Effector memory CD4-positive, alpha-beta T cell (primary cell): ENCODE measurements at regions not wholly inside any gene's neighbourhood (a gene's known extent, or its start where the extent isn't known, plus 50 kb on each side); places are given as distances from the start of the nearest gene placed in this dataset.

ENCODE experiments used
- DNase-seq, 3 donors: peaks; one replicate each; pipeline ENCODE4 v3.0.0-alpha.2; 2020
- H3K27ac ChIP-seq: 2 replicates; pipeline ENCODE4 v1.7.0; 2013; ENCODE audit warnings: mild to moderate bottlenecking, low read length, moderate library complexity; ENCODE audit not compliant: insufficient read depth, poor library complexity, severe bottlenecking
- H3K27me3 ChIP-seq: replicated peaks from 2 replicates; pipeline ENCODE4 v1.7.0; 2013; ENCODE audit warnings: mild to moderate bottlenecking, low read length; ENCODE audit not compliant: insufficient read depth, control insufficient read depth, poor library complexity, severe bottlenecking
- H3K36me3 ChIP-seq: 2 replicates; pipeline ENCODE4 v1.7.0; 2013; ENCODE audit warnings: mild to moderate bottlenecking, low read length, moderate library complexity; ENCODE audit not compliant: control insufficient read depth, insufficient read depth
- H3K4me1 ChIP-seq: 2 replicates; pipeline ENCODE4 v1.7.0; 2013; ENCODE audit warnings: low read length, mild to moderate bottlenecking; ENCODE audit not compliant: control insufficient read depth, insufficient read depth, poor library complexity, severe bottlenecking
- H3K4me3 ChIP-seq: 2 replicates; pipeline ENCODE4 v1.7.0; 2013; ENCODE audit warnings: low read length, low read depth, mild to moderate bottlenecking; ENCODE audit not compliant: insufficient read depth, poor library complexity, severe bottlenecking
- H3K9me3 ChIP-seq: 2 replicates; pipeline ENCODE4 v1.7.0; 2013; ENCODE audit warnings: mild to moderate bottlenecking, low read length, moderate library complexity; ENCODE audit not compliant: control insufficient read depth

DNA sequence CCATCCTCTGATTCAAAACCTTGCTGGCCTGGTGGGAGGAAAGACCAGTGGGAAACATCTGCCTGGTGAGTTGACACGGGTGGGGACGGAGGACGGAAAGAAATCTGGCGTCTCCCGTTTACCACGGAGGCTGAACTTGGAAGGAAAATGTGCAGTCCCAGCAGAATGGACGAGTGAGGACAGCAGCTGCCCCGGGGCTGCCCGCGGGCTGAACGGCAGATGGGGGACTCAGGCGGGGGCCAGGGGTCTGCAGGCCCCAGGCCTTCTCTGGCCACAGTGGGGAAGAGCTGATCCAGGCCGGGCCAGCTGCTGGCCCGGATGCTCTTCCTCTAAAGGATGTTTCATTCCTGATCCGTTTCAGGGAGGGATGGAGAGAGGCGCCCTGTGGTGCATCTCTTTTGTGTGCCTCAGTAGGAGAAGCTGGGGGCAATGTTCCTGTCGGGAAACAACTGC is 147.5 kb upstream of the CHST15 start:
- H3K4me1 ChIP-seq, result no peaks in the 10 kb centered on the region

DNA sequence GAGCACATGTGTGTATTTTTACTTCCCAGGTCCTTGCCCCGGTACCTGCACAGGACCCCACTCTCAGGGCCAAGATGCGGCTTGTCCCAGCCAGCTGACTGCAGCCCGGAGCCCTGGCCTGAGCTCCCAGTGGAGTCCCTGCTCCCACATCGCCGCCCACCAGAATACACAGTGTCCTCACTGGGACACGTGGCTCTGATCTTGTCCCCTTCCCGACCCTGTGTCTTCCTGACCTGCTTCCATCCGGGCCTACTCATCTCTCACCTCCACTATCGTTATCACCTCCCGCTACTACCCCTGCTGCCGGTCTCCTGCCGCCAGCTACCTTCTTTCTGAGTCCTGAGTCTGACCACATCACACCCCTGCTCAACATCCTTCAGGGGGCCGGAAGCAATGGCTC is 146.3 kb upstream of the CHST15 start:
- no peaks in the 10 kb centered on the region for H3K9me3 ChIP-seq
- H3K4me3 ChIP-seq, result no peak overlapping the region
- no peaks in the 10 kb centered on the region for H3K4me1 ChIP-seq
- DNase-seq, result no peak
- H3K36me3 ChIP-seq, result no peaks in the 10 kb centered on the region
- no peaks in the 10 kb centered on the region for H3K27me3 ChIP-seq
- H3K27ac ChIP-seq, result no peak overlapping the region

More for the DNA sequence above, 147.5 kb upstream of the CHST15 start:
- no peak overlapping the region for H3K4me3 ChIP-seq
- no peaks in the 10 kb centered on the region for H3K36me3 ChIP-seq
- H3K27me3 ChIP-seq, result no peaks in the 10 kb centered on the region
- H3K9me3 ChIP-seq, result no peaks in the 10 kb centered on the region
- DNase-seq, result no peak
- no peak overlapping the region for H3K27ac ChIP-seq

DNA sequence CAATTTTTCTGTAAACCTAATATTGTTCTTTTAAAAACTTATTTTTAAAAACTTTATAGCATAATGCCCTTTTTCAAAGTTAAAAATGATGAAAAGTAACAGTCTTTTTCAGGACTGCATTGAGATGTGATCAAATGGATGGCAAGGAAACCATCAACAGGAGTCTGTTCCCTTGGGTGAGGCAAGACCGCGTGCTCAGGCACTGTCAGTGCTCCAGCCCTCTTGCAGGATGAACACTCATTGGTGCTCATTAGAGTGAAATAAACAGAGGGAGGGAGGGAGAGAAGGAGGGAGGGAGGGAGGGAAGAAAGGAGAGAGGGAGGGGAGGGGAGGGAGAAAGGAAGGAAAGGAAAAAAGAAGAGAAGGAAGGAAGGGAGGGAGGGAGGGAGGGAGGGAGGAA is 145.7 kb upstream of the CHST15 start:
- H3K36me3 ChIP-seq, result no peaks in the 10 kb centered on the region
- H3K4me1 ChIP-seq, result no peaks in the 10 kb centered on the region
- H3K27me3 ChIP-seq, result no peaks in the 10 kb centered on the region
- no peak for DNase-seq
- no peaks in the 10 kb centered on the region for H3K9me3 ChIP-seq
- no peak overlapping the region for H3K27ac ChIP-seq
- no peak overlapping the region for H3K4me3 ChIP-seq

DNA sequence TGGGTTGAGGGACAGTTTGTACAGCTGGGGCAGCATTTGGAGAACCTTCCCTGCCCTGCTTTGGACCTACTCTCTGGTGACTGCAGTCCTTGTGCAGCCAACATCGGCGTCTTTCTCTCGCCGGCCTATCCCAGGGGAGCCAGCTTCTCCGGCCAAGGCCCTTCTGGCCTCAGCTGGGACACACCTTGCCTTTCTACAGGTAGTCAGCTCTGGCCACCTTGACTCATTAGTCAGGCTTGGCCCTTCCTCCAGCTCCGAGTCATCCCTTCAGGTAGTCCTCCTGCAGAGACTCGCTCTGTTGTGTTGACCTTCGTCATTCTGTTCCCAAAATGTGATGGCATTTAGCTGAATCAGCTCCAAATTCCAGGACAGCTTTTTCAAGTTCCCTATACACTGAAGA is 145.0 kb upstream of the CHST15 start:
- Histone ChIP-seq H3K4me3 (no peak overlapping the region), H3K27ac (no peak overlapping the region), H3K9me3 (no peaks in the 10 kb centered on the region), H3K27me3 (no peaks in the 10 kb centered on the region), H3K4me1 (no peaks in the 10 kb centered on the region), H3K36me3 (no peaks in the 10 kb centered on the region)
- no peak for DNase-seq

DNA sequence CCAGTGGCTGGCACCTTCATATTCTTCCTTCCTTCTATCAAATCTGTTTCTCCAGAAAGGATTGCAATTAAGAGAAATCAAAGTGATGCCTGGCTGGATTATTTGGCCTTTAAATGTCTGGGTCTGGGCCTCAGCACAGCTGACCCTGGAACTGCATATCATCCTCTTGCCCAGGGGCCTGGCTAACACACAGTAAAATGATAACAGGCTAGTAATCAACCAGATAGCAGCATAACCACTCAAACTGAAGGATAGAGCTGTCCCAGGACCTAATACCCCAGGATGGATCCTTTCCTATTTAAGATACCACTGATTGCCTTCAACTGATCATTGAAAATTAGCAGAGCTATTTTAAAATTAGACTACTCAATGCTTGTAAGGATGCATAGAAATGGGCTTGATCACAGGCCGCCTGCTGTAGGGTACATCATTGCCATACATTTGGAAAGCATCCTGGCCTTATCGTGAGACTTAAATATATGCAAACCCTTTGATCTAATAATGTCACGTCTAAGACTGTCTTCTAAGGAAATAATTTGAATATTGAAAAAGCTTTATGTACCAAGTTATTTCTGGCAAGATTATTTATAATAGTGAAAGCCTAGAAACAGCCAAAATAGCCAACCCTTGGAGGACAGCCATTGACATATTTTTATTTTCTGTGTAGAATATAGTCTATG is 144.0 kb upstream of the CHST15 start:
- Histone ChIP-seq H3K4me3 (no peak overlapping the region), H3K36me3 (no peaks in the 10 kb centered on the region), H3K27me3 (no peaks in the 10 kb centered on the region), H3K4me1 (no peaks in the 10 kb centered on the region), H3K9me3 (no peaks in the 10 kb centered on the region), H3K27ac (no peak overlapping the region)
- no peak for DNase-seq

DNA sequence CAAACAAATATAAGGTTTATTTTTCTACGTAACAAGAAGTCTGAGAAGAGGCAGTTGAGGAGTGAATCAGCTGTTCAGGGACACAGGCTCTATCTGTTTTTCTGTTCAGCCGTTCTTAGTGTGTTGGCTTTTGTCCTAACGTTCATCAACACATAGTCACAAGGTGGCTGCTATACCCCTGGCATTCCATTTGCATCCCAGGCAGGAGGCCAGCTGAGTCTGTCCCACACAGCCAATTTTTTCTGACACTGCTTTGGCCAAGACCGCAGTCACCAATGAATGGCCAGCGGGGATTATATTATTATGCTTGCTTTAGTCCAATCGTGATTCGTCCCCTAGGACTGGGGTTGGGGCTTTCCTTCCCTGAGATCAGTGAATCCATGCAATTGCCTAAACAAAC is 143.4 kb upstream of the CHST15 start:
- H3K27me3 ChIP-seq, result no peaks in the 10 kb centered on the region
- no peak overlapping the region for H3K27ac ChIP-seq
- no peaks in the 10 kb centered on the region for H3K9me3 ChIP-seq
- no peak overlapping the region for H3K4me3 ChIP-seq
- no peak for DNase-seq
- H3K4me1 ChIP-seq, result no peaks in the 10 kb centered on the region
- no peaks in the 10 kb centered on the region for H3K36me3 ChIP-seq

DNA sequence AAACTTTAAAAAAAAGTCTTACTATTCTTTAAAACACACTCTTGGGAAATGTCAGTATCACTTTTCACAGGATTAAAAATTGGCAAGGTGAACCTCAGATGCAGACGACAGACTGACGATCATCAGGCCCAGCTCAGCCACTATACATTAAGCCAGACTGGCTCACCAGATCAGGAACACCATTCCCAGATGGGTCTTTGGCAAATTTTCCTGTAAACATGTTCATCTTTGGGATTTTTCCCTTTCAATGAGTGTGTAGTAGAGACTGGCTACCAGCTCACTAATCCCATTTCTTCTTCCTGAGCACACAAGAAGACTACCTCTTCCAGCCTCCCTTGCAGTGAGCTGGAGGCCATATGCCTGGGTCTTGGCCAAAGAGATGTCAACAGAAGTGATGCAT is 142.7 kb upstream of the CHST15 start:
- H3K9me3 ChIP-seq, result no peaks in the 10 kb centered on the region
- no peak for DNase-seq
- H3K27ac ChIP-seq, result no peak overlapping the region
- no peaks in the 10 kb centered on the region for H3K4me1 ChIP-seq
- H3K36me3 ChIP-seq, result no peaks in the 10 kb centered on the region
- no peak overlapping the region for H3K4me3 ChIP-seq
- H3K27me3 ChIP-seq, result no peaks in the 10 kb centered on the region

DNA sequence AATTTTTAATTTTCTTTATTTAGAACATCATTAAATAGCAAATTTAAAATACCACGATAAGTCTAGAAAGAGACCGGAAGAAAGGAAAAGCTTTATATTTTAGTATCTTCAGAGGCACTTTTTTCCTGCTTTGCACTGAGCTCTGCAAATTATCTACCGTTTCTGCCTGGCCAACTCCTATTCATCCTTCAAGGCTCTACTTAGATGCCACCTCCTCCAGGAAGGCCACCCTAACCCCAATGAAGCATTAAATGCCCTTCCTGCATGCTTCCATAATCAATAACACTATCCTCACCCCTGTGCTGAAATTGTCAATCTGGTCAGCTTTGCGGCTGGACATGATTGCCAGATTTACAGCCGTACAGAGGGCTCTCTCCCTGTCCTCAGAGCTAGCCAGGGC is 141.8 kb upstream of the CHST15 start:
- H3K4me3 ChIP-seq, result no peak overlapping the region
- DNase-seq, result no peak
- no peaks in the 10 kb centered on the region for H3K9me3 ChIP-seq
- H3K4me1 ChIP-seq, result no peaks in the 10 kb centered on the region
- H3K27ac ChIP-seq, result no peak overlapping the region
- no peaks in the 10 kb centered on the region for H3K36me3 ChIP-seq
- H3K27me3 ChIP-seq, result no peaks in the 10 kb centered on the region

DNA sequence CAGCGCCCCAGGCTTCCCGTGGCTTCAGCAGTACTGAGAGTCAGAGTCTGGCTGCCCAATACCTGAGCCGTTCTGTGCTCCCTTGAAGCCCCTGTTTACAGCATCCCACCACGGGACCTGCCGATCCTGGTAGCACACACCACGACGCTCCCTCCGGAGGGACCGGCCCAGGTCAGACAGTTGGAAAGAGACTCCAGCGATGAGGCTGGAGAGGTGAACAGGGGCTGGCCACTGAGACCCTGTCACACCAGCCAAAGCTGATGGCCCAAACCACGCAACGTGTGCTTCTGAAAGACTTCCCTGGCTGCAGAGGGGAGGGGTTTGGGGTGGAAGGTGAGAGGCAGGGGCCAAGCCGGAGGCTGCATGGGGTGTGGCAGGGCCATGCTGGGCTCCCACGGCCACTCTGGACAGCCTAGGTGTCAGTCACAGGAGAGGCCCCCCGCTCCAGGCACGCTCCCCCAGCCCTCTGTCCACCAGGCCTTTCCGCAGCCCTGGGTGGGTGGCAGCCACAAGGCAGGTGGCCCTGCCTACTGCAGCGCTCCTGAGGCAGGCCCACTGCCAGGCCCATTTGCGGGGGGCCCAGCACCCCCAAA is 140.2 kb upstream of the CHST15 start:
- H3K27me3 ChIP-seq, result no peaks in the 10 kb centered on the region
- H3K9me3 ChIP-seq, result no peaks in the 10 kb centered on the region
- DNase-seq, result no peak
- no peak overlapping the region for H3K4me3 ChIP-seq
- H3K27ac ChIP-seq, result no peak overlapping the region
- no peaks in the 10 kb centered on the region for H3K4me1 ChIP-seq
- no peaks in the 10 kb centered on the region for H3K36me3 ChIP-seq

DNA sequence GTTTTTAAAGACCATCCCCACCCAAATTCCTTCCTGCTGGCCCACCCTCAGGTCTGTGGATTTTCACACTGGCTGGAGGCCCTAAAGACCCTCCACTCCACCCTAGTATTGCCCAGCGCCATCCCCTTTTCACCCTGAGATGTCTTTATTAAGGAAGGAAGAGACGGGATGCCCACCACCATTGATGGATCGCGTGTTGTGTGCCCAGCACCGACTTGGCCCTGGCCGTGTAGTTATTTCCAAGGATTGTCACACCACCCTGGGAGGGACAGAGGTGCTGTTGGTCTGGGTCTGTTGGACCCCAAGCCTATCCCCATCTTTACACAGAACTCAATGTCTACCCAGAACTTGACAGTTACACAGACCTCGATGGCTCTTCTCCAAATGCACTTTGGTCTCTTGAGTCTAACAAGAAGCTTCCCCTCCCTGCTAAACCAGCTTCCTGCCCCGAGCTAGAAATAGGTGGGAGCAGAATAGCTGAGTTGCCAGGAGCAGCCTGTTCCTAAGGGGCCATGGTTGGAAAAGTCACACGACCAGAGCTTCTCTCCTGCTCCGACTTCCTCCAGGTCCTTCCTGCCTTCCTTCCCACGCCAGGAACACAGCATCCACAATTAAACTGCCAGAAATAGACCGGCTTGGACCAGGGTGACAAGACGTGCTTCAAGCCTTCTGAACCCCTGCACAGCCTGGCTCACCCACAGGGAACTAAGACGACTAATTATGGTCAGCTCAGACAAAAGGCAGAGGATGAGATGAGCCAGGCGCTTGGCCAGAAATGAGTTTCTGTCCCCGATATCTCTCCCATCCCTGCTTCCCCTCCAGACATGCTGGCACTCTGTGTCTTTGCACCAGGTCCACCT is 139.5 kb upstream of the CHST15 start:
- Histone ChIP-seq H3K27me3 (no peaks in the 10 kb centered on the region), H3K36me3 (no peaks in the 10 kb centered on the region), H3K4me3 (no peak overlapping the region), H3K4me1 (no peaks in the 10 kb centered on the region), H3K9me3 (no peaks in the 10 kb centered on the region), H3K27ac (no peak overlapping the region)
- no peak for DNase-seq
